Lung microvascular endothelial cell (primary cell): ENCODE measurements at regions not wholly inside any gene's neighbourhood (a gene's known extent, or its start where the extent isn't known, plus 50 kb on each side); places are given as distances from the start of the nearest gene placed in this dataset.

Experiments
- DNase-seq, 2 donors: peaks; one replicate each; pipeline versions ENCODE4 v3.0.0 to v3.0.0-alpha.2; 2010; ENCODE audit warnings: low read depth in 2 of 2

- DNase-seq: no peak
Measured at GRCh38 chr21:21722731-21723130, 724.5 kb downstream of the NCAM2 start.

GRCh38 chr21:21730512-21730911, 732.3 kb downstream of the NCAM2 start:
- DNase-seq: no peak

GRCh38 chr21:21731626-21732025, 733.4 kb downstream of the NCAM2 start:
- no peak for DNase-seq

GRCh38 chr21:21734088-21734487, 735.9 kb downstream of the NCAM2 start:
- no peak for DNase-seq

GRCh38 chr21:21737186-21737585, 739.0 kb downstream of the NCAM2 start:
- DNase-seq: no peak

- DNase-seq: no peak
Measured at GRCh38 chr21:21740207-21740606, 742.0 kb downstream of the NCAM2 start.

- DNase-seq: no peak
Measured at GRCh38 chr21:21750124-21750825, 752.1 kb downstream of the NCAM2 start.

- no peak for DNase-seq
Measured at GRCh38 chr21:21751286-21751685, 753.1 kb downstream of the NCAM2 start.

GRCh38 chr21:21762855-21763254, 764.6 kb downstream of the NCAM2 start:
- no peak for DNase-seq

GRCh38 chr21:21764281-21764680, 766.1 kb downstream of the NCAM2 start:
- no peak for DNase-seq

GRCh38 chr21:21767276-21767675, 769.1 kb downstream of the NCAM2 start:
- no peak for DNase-seq

GRCh38 chr21:21788591-21788990, 790.4 kb downstream of the NCAM2 start:
- no peak for DNase-seq

- no peak for DNase-seq
Measured at GRCh38 chr21:21801921-21802320, 803.7 kb downstream of the NCAM2 start.

GRCh38 chr21:21806711-21807597, 808.7 kb downstream of the NCAM2 start:
- DNase-seq: no peak

GRCh38 chr21:21807598-21807903, 809.3 kb downstream of the NCAM2 start:
- DNase-seq: no peak

GRCh38 chr21:21813289-21813688, 815.1 kb downstream of the NCAM2 start:
- DNase-seq: no peak

GRCh38 chr21:21813934-21814333, 815.7 kb downstream of the NCAM2 start:
- DNase-seq: no peak

GRCh38 chr21:21816778-21817177, 818.6 kb downstream of the NCAM2 start:
- no peak for DNase-seq

- DNase-seq: no peak
Measured at GRCh38 chr21:21818898-21819297, 820.7 kb downstream of the NCAM2 start.

GRCh38 chr21:21828130-21828529, 829.9 kb downstream of the NCAM2 start:
- no peak for DNase-seq

GRCh38 chr21:21831036-21831435, 832.8 kb downstream of the NCAM2 start:
- no peak for DNase-seq

GRCh38 chr21:21845901-21846300, 847.7 kb downstream of the NCAM2 start:
- no peak for DNase-seq

- DNase-seq: no peak
Measured at GRCh38 chr21:21851205-21851604, 853.0 kb downstream of the NCAM2 start.
